ENCODE measurements at regions not wholly inside any gene's neighbourhood (a gene's known extent, or its start where the extent isn't known, plus 50 kb on each side); places are given as distances from the start of the nearest gene placed in this dataset.
"Not testable (repeated sequence)": the region's sequence is repeated elsewhere in the genome, so short reads cannot be mapped to it uniquely, and the experiment has no call there.

GRCh38 chr5:1635477-1635876 lies 111.7 kb upstream of the LPCAT1 start:
- not testable (repeated sequence) for DNase-seq

DNA sequence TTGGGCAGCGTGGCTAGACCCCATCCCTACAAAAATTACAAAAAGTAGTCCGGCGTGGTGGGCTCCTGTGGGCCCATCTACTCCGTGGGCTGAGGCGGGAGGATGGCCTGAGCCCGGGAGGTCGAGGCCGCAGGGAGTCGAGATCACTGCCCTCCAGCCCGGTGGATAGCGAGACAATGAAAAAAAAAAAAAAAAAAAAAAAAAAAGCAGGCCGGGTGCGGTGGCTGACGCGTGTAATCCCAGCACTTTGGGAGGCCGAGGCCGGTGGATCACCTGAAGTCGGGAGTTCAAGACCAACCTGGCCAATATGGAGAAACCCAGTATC lies 110.5 kb upstream of the LPCAT1 start:
- DNase-seq: no peak

- DNase-seq: peak; percentile 92
Observed at GRCh38 chr5:1633605-1634336, 110.0 kb upstream of the LPCAT1 start.

DNA sequence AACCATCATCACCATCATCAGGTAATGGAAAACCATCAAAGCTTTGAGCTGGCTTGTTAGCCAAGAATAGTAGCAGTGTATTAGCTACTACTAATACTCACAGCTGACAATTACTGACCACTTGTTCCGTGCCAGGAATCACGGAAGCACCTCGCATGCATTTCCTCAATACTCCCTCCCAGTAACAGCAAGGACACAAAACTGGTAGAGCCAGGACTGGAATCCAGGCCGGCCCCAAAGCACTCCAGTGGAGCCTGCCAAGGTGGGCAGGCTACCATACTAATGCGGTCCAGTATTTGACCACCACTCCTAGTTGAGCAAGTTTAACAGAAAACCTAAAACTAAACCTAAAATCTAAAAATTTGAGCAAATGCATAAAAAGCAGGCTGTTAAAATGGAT lies 107.2 kb upstream of the LPCAT1 start:
- not testable (repeated sequence) for DNase-seq

- DNase-seq: not testable (repeated sequence)
Observed at GRCh38 chr5:1626397-1626796, 102.6 kb upstream of the LPCAT1 start.

DNA sequence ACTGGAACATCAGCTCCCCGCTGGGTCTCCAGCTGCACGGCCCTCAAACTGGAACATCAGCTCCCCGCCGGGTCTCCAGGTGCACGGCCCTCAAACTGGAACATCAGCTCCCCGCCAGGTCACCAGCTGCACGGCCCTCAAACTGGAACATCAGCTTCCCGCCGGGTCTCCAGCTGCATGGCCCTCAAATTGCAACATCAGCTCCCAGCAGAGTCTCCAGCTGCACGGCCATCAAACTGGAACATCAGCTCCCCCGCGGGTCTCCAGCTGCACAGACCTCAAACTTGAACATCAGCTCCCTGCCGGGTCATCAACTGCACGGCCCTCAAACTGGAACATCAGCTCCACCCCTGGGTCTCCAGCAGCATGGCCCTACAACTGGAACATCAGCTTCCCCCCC lies 95.8 kb upstream of the LPCAT1 start:
- not testable (repeated sequence) for DNase-seq

DNA sequence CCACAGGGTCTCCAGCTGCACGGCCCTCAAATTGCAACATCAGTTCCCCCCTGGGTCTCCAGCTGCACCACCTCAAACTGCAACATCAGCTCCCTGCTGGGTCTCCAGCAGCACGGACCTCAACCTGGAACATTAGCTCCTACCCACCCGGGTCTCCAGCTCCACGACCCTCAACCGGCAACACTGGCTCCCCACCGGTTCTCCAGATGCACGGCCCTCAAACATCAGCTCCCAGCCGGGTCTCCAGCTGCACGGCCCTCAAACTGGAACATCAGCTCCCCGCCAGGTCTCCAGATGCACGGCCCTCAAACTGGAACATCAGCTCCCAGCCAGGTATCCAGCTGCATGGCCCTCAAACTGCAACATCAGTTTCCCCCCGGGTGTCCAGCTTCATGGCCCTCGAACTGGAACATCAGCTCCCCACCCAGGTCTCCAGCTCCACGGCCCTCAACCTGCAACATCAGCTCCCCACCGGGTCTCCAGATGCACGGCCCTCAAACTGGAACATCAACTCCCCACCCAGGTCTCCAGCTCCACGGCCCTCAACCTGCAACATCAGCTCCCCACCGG lies 94.6 kb upstream of the LPCAT1 start:
- not testable (repeated sequence) for DNase-seq

GRCh38 chr5:1617236-1617755 lies 93.5 kb upstream of the LPCAT1 start:
- DNase-seq: not testable (repeated sequence)

GRCh38 chr5:1613515-1613914 lies 89.8 kb upstream of the LPCAT1 start:
- not testable (repeated sequence) for DNase-seq

- not testable (repeated sequence) for DNase-seq
Observed at GRCh38 chr5:1610526-1610925, 86.8 kb upstream of the LPCAT1 start.

DNA sequence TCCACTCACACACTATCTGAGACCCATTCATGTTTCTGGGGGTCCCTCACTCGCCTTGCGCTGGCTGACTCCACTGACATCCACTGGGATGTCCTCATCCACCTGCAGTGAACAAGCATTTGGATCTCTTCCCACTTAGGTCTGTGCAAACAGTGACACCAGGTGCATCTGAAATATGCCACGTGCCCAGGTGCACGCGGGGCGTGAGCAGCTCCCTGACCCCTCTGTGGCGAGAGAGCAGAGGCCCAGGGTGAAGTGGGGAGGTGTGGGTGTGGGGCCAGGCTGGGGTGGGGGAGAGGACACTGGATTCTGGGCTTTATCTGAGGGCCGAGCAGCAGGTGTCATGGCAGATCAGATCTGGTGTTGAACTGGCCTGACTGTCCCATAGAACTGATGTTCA lies 85.4 kb upstream of the LPCAT1 start:
- not testable (repeated sequence) for DNase-seq

DNA sequence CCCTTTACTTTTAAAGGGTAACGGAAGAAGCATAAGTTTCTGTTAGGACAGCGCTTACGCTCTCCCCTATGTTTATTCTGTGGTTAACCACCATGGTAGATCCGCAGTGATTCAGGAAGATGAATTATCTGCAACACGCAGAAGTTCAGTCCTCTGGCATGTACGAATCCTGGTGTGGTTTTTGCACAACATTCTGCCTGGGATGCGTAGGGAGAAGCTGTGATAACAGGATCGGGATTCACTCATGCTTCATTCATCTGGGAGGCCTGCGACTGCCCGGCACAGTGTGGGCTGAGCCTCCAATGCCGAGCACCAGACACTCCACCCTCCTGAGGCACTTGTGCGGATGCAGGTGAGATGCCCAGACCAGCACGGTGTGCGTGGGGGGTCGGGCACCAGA lies 84.6 kb upstream of the LPCAT1 start:
- not testable (repeated sequence) for DNase-seq

- DNase-seq: not testable (repeated sequence)
Observed at GRCh38 chr5:1606951-1607350, 83.2 kb upstream of the LPCAT1 start.

- DNase-seq: not testable (repeated sequence)
Observed at GRCh38 chr5:1603916-1604315, 80.2 kb upstream of the LPCAT1 start.

- DNase-seq: not testable (repeated sequence)
Observed at GRCh38 chr5:1601565-1601964, 77.8 kb upstream of the LPCAT1 start.

DNA sequence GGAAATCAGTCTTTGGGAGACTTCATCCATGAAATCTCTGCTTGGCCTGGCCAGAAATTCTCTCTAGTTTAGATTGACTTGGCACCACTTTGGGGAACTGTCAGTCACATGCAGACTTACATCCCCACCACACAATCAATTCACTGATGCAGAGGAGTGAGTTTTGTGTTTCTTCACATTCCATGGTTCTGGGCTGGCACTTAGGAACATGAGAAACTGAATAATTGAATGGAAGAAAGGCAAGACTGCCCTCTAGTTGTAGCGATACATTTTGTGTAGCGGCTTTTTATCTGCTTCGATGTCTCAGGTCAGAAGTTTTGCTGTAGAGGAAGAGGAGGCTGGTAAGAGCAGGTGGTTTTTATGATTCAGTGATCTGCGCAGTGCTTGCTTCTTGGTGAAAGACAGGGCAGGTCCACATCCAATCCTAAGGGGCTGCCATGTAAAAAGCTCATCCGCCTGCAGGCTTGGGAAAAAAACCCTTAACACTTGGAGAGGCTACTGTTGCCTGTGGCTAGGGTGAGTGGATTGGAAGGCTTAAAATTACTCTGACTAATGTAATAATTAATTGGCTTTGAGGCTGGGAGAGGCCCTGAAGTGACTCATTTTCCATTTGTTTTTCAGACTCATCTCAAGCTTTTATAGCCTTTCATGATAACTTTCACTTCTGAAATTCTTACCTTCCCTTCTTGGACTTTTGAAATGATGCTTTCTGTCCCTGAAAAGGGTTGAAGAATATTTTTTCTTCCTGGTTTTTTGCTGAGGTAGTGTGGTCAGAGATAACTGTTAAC lies 75.4 kb upstream of the LPCAT1 start:
- peak; percentile 53 for DNase-seq

DNA sequence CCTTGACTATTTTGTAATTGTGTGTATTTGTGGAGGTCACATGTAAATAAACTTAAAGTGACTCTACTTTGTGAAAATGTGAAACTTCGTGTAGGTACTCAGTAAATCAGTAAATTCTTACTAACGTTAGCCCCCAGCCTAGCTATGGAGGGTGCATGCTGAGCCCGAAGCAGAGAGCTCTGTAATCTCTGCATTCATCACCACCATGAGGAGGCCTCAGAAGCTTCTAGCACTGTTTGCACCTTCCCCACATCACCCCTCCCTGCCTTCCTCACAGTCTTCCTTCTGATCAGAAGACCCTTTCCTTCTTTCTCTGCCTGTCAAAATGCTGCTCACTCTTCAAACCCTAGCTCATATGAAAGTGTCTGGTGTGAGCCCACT lies 73.3 kb upstream of the LPCAT1 start:
- DNase-seq: not testable (repeated sequence)

DNA sequence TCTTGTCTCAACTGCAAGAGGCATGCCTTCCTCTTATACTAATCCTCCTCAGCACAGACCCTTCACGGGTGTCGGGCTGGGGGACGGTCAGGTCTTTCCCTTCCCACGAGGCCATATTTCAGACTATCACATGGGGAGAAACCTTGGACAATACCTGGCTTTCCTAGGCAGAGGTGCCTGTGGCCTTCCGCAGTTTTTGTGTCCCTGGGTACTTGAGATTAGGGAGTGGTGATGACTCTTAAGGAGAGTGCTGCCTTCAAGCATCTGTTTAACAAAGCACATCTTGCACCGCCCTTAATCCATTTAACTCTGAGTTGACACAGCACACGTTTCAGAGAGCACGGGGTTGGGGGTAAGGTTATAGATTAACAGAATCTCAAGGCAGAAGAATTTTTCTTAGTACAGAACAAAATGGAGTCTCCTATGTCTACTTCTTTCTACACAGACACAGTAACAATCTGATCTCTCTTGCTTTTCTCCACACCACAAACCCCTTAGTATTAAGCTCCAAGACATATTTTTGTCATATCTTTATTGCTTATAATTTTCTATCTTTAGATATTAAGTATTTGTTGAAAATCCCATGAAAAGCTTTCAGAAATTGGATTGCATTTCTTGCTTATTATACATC lies 72.8 kb upstream of the LPCAT1 start:
- DNase-seq: not testable (repeated sequence)

- peak; percentile 90 for DNase-seq
Observed at GRCh38 chr5:1594357-1595106, 70.8 kb upstream of the LPCAT1 start.

DNA sequence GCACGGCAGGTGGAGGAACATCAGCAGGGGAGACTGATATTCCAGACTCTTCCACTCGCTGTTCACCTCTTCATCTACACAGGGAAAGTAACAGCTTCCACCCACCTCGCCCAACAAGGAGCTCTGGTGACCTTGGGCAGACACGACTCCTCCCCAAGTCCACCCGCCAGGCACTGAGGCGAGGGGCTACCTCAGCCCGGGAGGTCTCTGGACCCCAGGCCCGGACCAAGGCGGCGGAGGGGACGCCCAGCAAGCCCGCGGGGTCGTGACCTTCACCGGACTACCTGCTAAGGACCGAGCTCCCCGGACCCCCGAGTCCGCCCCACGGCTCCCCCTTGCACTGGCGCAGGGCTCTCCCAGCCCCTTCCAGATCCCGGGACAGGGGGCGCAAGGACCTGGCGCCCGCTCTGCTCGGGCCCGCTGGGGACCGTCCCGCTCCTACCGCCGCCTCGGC lies 70.2 kb upstream of the LPCAT1 start:
- no peak for DNase-seq

GRCh38 chr5:1588071-1588694 lies 64.4 kb upstream of the LPCAT1 start:
- DNase-seq: not testable (repeated sequence)
